Activated naive CD4-positive, alpha-beta T cell treated with anti-CD3 and anti-CD28 coated beads for 36 hours (primary cell): ENCODE measurements at regions not wholly inside any gene's neighbourhood (a gene's known extent, or its start where the extent isn't known, plus 50 kb on each side); places are given as distances from the start of the nearest gene placed in this dataset.
"Not testable (repeated sequence)": the region's sequence is repeated elsewhere in the genome, so short reads cannot be mapped to it uniquely, and the experiment has no call there.

Experiments used
- CTCF ChIA-PET: fragments of 350-600 bp; sonication (Branson Sonifier 250); formaldehyde crosslinking; loops from one replicate; lab custom pipeline; 2021; ENCODE audit warnings: antibody characterized with exemption; lab: Charles Lee
- DNase-seq: peaks from one replicate; pipeline ENCODE4 v3.0.0-alpha.2; 2020
- H3K27ac Mint-ChIP-seq: one replicate; pipeline ENCODE4 v1.8.0; 2021; ENCODE audit warnings: mild to moderate bottlenecking, mixed read lengths
- H3K27me3 Mint-ChIP-seq: one replicate; pipeline ENCODE4 v1.8.0; 2021; ENCODE audit warnings: low read depth, mixed read lengths
- H3K36me3 Mint-ChIP-seq: one replicate; pipeline ENCODE4 v1.8.0; 2021; ENCODE audit warnings: low read depth, mixed read lengths
- H3K4me1 Mint-ChIP-seq: one replicate; pipeline ENCODE4 v1.8.0; 2021; ENCODE audit warnings: low read depth, mixed read lengths
- H3K4me3 Mint-ChIP-seq: one replicate; pipeline ENCODE4 v1.8.0; 2021; ENCODE audit warnings: mild to moderate bottlenecking, moderate library complexity, mixed read lengths
- H3K9me3 Mint-ChIP-seq: one replicate; pipeline ENCODE4 v1.8.0; 2021; ENCODE audit warnings: mixed read lengths
- intact Hi-C: fragments of 100-400 bp; cut with micrococcal nuclease; formaldehyde crosslinking; loops from one replicate; pipeline ENCODE4 v1.15.1; 2023

- DNase-seq, result no peak
- H3K27me3 Mint-ChIP-seq, result no peaks in the 10 kb centered on the region
- no peak overlapping the region for H3K4me3 Mint-ChIP-seq
- CTCF ChIA-PET, result no interaction called here
- H3K4me1 Mint-ChIP-seq, result peaks cover 2% of the 10 kb centered on the region
- H3K9me3 Mint-ChIP-seq, result peaks cover 3% of the 10 kb centered on the region
- H3K36me3 Mint-ChIP-seq, result no peaks in the 10 kb centered on the region
- no peak overlapping the region for H3K27ac Mint-ChIP-seq
- intact Hi-C loops, result no loop called here
These were observed 887.9 kb upstream of the NDST4 start for GRCh38 chr4:116001291-116001690.

DNA sequence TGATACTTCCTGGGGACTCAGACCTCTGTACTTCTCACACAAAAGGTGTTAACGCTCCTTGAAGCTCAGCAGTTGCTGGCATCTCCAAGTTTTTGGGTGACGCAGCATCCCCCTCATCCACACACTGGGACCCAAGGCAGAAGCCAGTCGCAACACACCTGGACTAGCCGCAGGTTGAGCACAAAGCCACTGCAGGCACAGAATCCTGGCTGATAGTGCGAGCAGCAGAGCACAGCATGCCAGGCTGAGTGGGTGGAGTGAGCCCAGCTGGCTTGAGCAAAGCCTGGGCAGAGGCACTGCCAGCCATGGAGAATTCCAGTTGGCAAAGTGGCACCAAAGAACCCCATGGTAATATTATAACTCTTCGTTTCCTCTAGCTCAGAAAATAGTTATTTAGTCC, 873.2 kb upstream of the NDST4 start:
- intact Hi-C loops, result no loop called here
- H3K4me3 Mint-ChIP-seq, result no peak overlapping the region
- no peak for DNase-seq
- no peaks in the 10 kb centered on the region for H3K4me1 Mint-ChIP-seq
- CTCF ChIA-PET, result no interaction called here
- no peaks in the 10 kb centered on the region for H3K27me3 Mint-ChIP-seq
- peaks cover 2% of the 10 kb centered on the region for H3K9me3 Mint-ChIP-seq
- no peaks in the 10 kb centered on the region for H3K36me3 Mint-ChIP-seq
- no peak overlapping the region for H3K27ac Mint-ChIP-seq

- H3K9me3 Mint-ChIP-seq, H3K4me3 Mint-ChIP-seq, H3K36me3 Mint-ChIP-seq, intact Hi-C loops, DNase-seq, CTCF ChIA-PET, H3K27ac Mint-ChIP-seq, H3K4me1 Mint-ChIP-seq, H3K27me3 Mint-ChIP-seq: not testable (repeated sequence)
These were observed 862.1 kb upstream of the NDST4 start for GRCh38 chr4:115975421-115976001.

DNA sequence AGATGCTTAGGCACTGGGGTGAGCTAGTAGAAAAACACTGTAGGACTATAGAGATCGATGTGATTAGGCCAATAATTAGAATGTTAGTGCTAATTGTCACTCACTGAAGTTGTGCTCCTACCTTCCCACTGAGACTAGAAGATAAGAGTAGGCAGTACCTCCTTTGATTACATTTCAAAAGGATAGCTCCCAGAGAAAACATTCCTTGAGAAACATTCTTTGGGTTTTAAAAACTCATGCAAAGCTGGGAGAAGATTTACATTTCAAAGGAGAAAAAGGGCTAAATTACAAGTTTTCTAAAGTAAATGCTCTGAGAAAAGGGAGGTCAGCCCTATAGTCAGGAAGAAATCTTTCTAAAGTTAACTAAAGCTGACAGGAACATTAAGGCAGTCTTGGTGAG, 860.3 kb upstream of the NDST4 start:
- CTCF ChIA-PET, result no interaction called here
- Mint-ChIP-seq H3K9me3 (no peaks in the 10 kb centered on the region), H3K4me1 (no peaks in the 10 kb centered on the region), H3K36me3 (no peaks in the 10 kb centered on the region), H3K27me3 (no peaks in the 10 kb centered on the region), H3K27ac (no peak overlapping the region), H3K4me3 (no peak overlapping the region)
- intact Hi-C loops, result no loop called here
- no peak for DNase-seq

DNA sequence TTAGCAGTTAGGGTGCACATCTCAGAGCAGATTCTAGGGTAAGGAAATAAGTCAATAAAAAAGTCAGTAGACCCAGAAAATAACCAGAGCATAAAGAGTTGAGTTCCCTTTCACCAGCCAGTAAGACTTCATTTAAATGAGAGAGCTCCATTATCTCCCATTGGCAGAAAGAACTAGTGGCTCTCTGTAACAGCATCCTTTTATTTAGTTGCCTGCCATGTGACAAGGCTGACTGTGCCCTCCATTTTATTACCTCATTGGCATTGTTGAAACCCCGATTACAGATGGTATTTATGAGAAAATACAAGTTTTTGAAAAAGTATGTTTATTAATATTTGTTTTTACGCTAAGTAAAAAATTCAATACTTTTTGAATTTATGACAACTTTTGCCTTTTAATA, 859.5 kb upstream of the NDST4 start:
- Mint-ChIP-seq H3K9me3 (no peaks in the 10 kb centered on the region), H3K27ac (no peak overlapping the region), H3K27me3 (no peaks in the 10 kb centered on the region), H3K4me3 (no peak overlapping the region), H3K36me3 (no peaks in the 10 kb centered on the region), H3K4me1 (no peaks in the 10 kb centered on the region)
- intact Hi-C loops, result no loop called here
- DNase-seq, result no peak
- CTCF ChIA-PET, result no interaction called here

DNA sequence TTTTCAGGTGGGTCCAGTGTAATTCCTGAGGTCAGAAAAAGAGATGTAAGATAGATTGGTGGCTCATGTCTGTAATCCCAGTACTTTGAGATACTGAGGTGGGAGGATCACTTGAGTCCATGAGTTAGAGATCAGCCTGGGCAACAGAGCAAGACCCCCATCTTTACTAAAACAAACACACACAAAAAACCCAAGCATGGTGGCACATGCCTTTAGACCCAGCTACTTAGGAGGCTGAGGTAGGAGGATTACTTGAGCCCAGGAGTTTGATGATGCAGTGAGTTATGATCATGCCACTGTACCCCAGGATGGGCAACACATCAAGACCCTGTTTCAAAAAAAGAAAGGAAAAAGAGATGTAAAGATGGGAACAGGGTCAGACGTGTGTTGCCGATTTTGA, 857.4 kb upstream of the NDST4 start:
- H3K9me3 Mint-ChIP-seq, result no peaks in the 10 kb centered on the region
- H3K4me3 Mint-ChIP-seq, result no peak overlapping the region
- CTCF ChIA-PET, result no interaction called here
- intact Hi-C loops, result no loop called here
- no peak overlapping the region for H3K27ac Mint-ChIP-seq
- H3K4me1 Mint-ChIP-seq, result no peaks in the 10 kb centered on the region
- H3K27me3 Mint-ChIP-seq, result no peaks in the 10 kb centered on the region
- DNase-seq, result no peak
- H3K36me3 Mint-ChIP-seq, result no peaks in the 10 kb centered on the region

DNA sequence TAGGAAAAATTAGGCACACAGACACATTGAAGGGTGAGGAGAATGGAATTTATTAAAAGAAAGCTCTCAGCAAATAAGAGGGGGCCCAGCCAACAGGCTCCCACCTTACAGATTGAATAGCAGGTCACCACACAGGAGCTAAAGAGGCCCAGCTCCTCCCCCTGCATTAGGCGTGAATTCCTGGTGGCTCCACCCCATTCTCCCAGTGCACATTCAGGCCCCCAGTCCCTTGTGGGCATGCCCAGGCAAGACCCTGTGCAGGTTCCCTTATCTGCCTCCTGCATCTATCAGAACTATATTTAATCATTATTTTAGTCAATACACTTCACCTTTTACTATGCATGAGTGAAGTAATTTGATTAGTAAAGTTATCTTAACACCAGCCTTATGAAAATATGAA, 856.3 kb upstream of the NDST4 start:
- no peaks in the 10 kb centered on the region for H3K27me3 Mint-ChIP-seq
- H3K4me3 Mint-ChIP-seq, result no peak overlapping the region
- no peaks in the 10 kb centered on the region for H3K4me1 Mint-ChIP-seq
- CTCF ChIA-PET, result no interaction called here
- intact Hi-C loops, result no loop called here
- H3K9me3 Mint-ChIP-seq, result no peaks in the 10 kb centered on the region
- DNase-seq, result no peak
- H3K36me3 Mint-ChIP-seq, result no peaks in the 10 kb centered on the region
- H3K27ac Mint-ChIP-seq, result no peak overlapping the region

DNA sequence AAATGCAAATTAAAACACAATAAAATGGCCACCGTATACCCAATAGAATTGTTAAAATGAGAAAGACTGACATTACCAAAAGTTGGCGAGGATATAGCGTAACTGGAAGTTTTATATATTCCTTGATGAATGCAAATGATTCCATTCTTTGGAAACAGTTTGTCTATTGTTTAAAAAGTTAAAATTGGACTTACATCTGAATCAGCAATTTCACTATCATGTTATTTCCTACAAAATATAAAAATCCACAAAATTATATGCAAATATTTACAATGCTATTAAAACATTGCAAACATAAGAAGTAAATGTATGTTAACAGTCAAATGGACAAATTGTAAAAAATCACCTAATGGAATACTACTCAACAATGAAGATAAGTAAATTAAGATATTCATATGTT, 852.2 kb upstream of the NDST4 start:
- H3K9me3 Mint-ChIP-seq, result no peaks in the 10 kb centered on the region
- no peaks in the 10 kb centered on the region for H3K27me3 Mint-ChIP-seq
- no peak overlapping the region for H3K4me3 Mint-ChIP-seq
- H3K27ac Mint-ChIP-seq, result no peak overlapping the region
- H3K36me3 Mint-ChIP-seq, result no peaks in the 10 kb centered on the region
- DNase-seq, result no peak
- H3K4me1 Mint-ChIP-seq, result no peaks in the 10 kb centered on the region
- intact Hi-C loops, result no loop called here
- CTCF ChIA-PET, result no interaction called here

DNA sequence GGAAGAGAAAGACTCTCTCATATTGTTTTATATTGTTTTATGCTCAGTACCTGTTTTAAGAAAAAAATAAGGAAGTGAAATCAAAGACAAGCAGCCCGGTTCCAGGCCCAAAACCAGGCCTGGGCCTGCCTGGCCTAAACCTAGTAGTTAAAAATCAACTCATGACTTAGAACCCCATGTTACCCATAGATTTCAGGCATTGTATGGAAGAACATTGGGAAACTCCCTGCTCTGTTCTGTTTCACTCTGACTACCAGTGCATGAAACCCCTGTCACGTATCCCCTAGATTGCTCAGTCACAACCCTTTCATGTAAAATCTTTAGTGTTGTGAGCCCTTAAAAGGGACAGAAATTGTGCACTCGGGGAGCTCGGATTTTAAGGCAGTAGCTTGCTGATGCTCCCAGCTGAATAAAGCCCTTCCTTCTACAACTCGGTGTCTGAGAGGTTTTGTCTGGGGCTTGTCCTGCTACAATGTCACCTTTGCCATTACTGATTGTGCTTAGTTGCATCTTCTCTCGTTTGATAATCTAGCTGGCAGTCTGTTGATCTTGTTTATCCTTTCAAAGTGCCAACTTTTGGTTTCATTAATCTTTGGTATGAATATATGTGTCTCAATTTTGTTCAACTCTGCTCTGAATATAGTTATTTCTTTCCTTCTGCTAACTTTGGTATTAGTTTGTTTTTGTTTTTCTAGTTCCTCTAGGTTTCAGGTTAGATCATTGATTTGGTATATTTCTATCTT, 842.8 kb upstream of the NDST4 start:
- H3K36me3 Mint-ChIP-seq, H3K4me1 Mint-ChIP-seq, H3K27ac Mint-ChIP-seq, H3K4me3 Mint-ChIP-seq, CTCF ChIA-PET, H3K9me3 Mint-ChIP-seq, intact Hi-C loops, DNase-seq, H3K27me3 Mint-ChIP-seq: not testable (repeated sequence)

GRCh38 chr4:115950806-115951205, 837.4 kb upstream of the NDST4 start:
- Mint-ChIP-seq H3K4me3 (no peak overlapping the region), H3K4me1 (no peaks in the 10 kb centered on the region), H3K27ac (no peak overlapping the region), H3K36me3 (no peaks in the 10 kb centered on the region), H3K27me3 (no peaks in the 10 kb centered on the region), H3K9me3 (no peaks in the 10 kb centered on the region)
- intact Hi-C loops, result no loop called here
- CTCF ChIA-PET, result no interaction called here
- DNase-seq, result no peak

GRCh38 chr4:115949974-115950743, 836.7 kb upstream of the NDST4 start:
- H3K4me3 Mint-ChIP-seq, H3K27ac Mint-ChIP-seq, DNase-seq, intact Hi-C loops, H3K9me3 Mint-ChIP-seq, H3K4me1 Mint-ChIP-seq, CTCF ChIA-PET, H3K27me3 Mint-ChIP-seq, H3K36me3 Mint-ChIP-seq: not testable (repeated sequence)

GRCh38 chr4:115945026-115945425, 831.6 kb upstream of the NDST4 start:
- peaks cover 7% of the 10 kb centered on the region for H3K9me3 Mint-ChIP-seq
- no peaks in the 10 kb centered on the region for H3K27me3 Mint-ChIP-seq
- no peak overlapping the region for H3K27ac Mint-ChIP-seq
- no peak overlapping the region for H3K4me3 Mint-ChIP-seq
- CTCF ChIA-PET, result no interaction called here
- H3K36me3 Mint-ChIP-seq, result no peaks in the 10 kb centered on the region
- intact Hi-C loops, result no loop called here
- no peaks in the 10 kb centered on the region for H3K4me1 Mint-ChIP-seq
- no peak for DNase-seq
